MM.1S (cell line): ENCODE measurements at regions not wholly inside any gene's neighbourhood (a gene's known extent, or its start where the extent isn't known, plus 50 kb on each side); places are given as distances from the start of the nearest gene placed in this dataset.

Experiments
- DNase-seq: peaks from one replicate; pipeline ENCODE4 v3.0.0-alpha.2; 2015
- H2AFZ ChIP-seq: fragments of 300-600 bp; sonication (generic); 2 replicates; pipeline ENCODE4 v1.6.0; 2016; ENCODE audit warnings: antibody characterized with exemption, low read length
- H3F3A ChIP-seq: fragments of 300-600 bp; sonication (generic); 2 replicates; pipeline ENCODE4 v1.6.1; 2016; ENCODE audit warnings: mild to moderate bottlenecking, antibody characterized with exemption, low read length, moderate library complexity, mixed read lengths; ENCODE audit not compliant: insufficient read depth
- H3K27ac ChIP-seq: fragments of 300-600 bp; sonication (generic); 2 replicates; pipeline ENCODE4 v1.5.1; 2016; ENCODE audit warnings: mild to moderate bottlenecking, low read length
- H3K27me3 ChIP-seq: fragments of 300-600 bp; sonication (generic); replicated peaks from 2 replicates; pipeline ENCODE4 v1.6.0; 2016; ENCODE audit warnings: low read length; ENCODE audit not compliant: insufficient read depth
- H3K36me3 ChIP-seq: fragments of 300-600 bp; sonication (generic); replicated peaks from 2 replicates; pipeline ENCODE4 v1.6.1; 2016; ENCODE audit warnings: mild to moderate bottlenecking, low read length, mixed read lengths; ENCODE audit not compliant: insufficient read depth
- H3K4me1 ChIP-seq: fragments of 300-600 bp; sonication (generic); 2 replicates; pipeline ENCODE4 v1.6.1; 2016; ENCODE audit warnings: low read length, mixed read lengths
- H3K4me2 ChIP-seq: fragments of 300-600 bp; sonication (generic); 2 replicates; pipeline ENCODE4 v1.6.0; 2016; ENCODE audit warnings: low read depth, low read length
- H3K4me3 ChIP-seq: fragments of 300-600 bp; sonication (generic); 2 replicates; pipeline ENCODE4 v1.5.1; 2016; ENCODE audit warnings: low read length, mixed read lengths
- H3K79me2 ChIP-seq: fragments of 300-600 bp; sonication (generic); 2 replicates; pipeline ENCODE4 v1.6.1; 2016; ENCODE audit warnings: mixed run types, low read length, mixed read lengths
- H3K9ac ChIP-seq: fragments of 300-600 bp; sonication (generic); 2 replicates; pipeline ENCODE4 v1.6.1; 2016; ENCODE audit warnings: low read length, mixed read lengths
- H3K9me2 ChIP-seq: fragments of 300-600 bp; sonication (generic); replicated peaks from 2 replicates; pipeline ENCODE4 v1.6.1; 2016; ENCODE audit warnings: mild to moderate bottlenecking, low read length, mixed read lengths; ENCODE audit not compliant: insufficient read depth
- H3K9me3 ChIP-seq: fragments of 300-600 bp; sonication (generic); replicated peaks from 2 replicates; pipeline ENCODE4 v1.6.1; 2016; ENCODE audit warnings: mild to moderate bottlenecking, low read length, mixed read lengths; ENCODE audit not compliant: insufficient read depth
- H4K20me1 ChIP-seq: fragments of 300-600 bp; sonication (generic); 2 replicates; pipeline ENCODE4 v1.6.1; 2016; ENCODE audit warnings: mild to moderate bottlenecking, low read length, moderate library complexity, mixed read lengths; ENCODE audit not compliant: insufficient read depth
- EZH2 ChIP-seq: fragments of 300-600 bp; sonication (generic); optimal IDR thresholded peaks from 2 replicates; pipeline ENCODE3; 2017; ENCODE audit warnings: low read depth, mild to moderate bottlenecking, antibody characterized with exemption, low read length, mixed read lengths
- EZH2phosphoT487 ChIP-seq: fragments of 300-600 bp; sonication (generic); IDR thresholded peaks from 2 replicates; pipeline ENCODE4 v1.6.1; 2018; ENCODE audit warnings: antibody characterized with exemption, low read length
- TF ChIP-seq, protein P1 (sequence below): fragments of 300-600 bp; sonication (generic); IDR thresholded peaks from 2 replicates; pipeline ENCODE4 v1.5.1; 2016; ENCODE audit warnings: antibody characterized with exemption, low read length, mixed read lengths

DNA sequence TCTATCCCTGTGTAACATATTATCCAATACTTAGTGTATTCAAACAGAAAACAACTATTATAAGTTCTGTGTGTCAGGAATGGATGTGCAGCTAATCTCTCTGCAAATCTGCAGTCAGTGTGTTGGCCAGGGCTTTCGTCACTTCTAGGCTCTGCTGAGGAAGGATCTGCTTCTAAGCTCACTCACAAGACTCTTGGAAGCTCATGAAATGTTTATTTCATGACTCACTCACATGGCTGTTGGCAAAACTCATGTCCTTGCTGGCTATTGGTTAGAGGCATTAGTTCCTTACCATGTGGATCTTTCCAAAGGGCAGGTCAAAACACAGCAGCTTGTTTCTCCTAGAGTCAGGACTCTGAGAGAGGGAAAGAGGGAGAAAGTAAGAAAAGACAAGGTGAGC, 367.4 kb upstream of the SMARCA2 start:
- no peaks in the 10 kb centered on the region for H3K36me3 ChIP-seq
- no peak for DNase-seq
- H3K9me3 ChIP-seq: no peaks in the 10 kb centered on the region

DNA sequence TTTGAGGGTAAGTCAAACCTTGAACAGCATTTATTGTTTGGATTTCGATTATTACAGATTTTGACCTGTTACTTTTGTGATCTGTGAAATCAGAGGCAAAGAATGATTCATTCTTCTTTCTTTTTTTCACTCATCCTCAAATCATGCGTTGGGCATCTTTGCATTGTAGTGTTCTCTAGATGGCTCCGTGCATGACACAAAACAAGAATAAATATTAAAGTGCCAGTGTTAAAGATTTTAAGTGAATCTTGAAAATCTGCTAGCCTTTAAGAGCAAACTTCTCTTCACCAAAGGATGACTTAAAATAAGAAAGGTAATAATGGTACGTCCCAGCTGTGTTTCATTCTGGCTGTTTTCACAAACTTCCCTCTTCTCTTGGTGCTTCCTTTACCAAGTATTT, 361.9 kb upstream of the SMARCA2 start:
- no peaks in the 10 kb centered on the region for H3F3A ChIP-seq
- no peak overlapping the region for H3K4me3 ChIP-seq
- no peak overlapping the region for H3K27ac ChIP-seq
- no peak overlapping the region for H2AFZ ChIP-seq
- no peak overlapping the region for H3K4me2 ChIP-seq
- H3K9me3 ChIP-seq: no peaks in the 10 kb centered on the region
- no peaks in the 10 kb centered on the region for H4K20me1 ChIP-seq
- no peaks in the 10 kb centered on the region for H3K4me1 ChIP-seq
- TF ChIP-seq, protein P1, sequence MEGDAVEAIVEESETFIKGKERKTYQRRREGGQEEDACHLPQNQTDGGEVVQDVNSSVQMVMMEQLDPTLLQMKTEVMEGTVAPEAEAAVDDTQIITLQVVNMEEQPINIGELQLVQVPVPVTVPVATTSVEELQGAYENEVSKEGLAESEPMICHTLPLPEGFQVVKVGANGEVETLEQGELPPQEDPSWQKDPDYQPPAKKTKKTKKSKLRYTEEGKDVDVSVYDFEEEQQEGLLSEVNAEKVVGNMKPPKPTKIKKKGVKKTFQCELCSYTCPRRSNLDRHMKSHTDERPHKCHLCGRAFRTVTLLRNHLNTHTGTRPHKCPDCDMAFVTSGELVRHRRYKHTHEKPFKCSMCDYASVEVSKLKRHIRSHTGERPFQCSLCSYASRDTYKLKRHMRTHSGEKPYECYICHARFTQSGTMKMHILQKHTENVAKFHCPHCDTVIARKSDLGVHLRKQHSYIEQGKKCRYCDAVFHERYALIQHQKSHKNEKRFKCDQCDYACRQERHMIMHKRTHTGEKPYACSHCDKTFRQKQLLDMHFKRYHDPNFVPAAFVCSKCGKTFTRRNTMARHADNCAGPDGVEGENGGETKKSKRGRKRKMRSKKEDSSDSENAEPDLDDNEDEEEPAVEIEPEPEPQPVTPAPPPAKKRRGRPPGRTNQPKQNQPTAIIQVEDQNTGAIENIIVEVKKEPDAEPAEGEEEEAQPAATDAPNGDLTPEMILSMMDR: no peak
- TF ChIP-seq EZH2 (no peak), EZH2phosphoT487 (no peak)
- no peaks in the 10 kb centered on the region for H3K27me3 ChIP-seq
- H3K36me3 ChIP-seq: no peaks in the 10 kb centered on the region
- H3K9ac ChIP-seq: no peak overlapping the region
- H3K79me2 ChIP-seq: no peaks in the 10 kb centered on the region
- H3K9me2 ChIP-seq: no peaks in the 10 kb centered on the region
- no peak for DNase-seq

More for the DNA sequence above, 367.4 kb upstream of the SMARCA2 start:
- H2AFZ ChIP-seq: no peak overlapping the region
- no peaks in the 10 kb centered on the region for H3K4me1 ChIP-seq
- H3K27me3 ChIP-seq: no peaks in the 10 kb centered on the region
- TF ChIP-seq, protein P1: no peak
- TF ChIP-seq EZH2phosphoT487 (no peak), EZH2 (no peak)
- no peaks in the 10 kb centered on the region for H4K20me1 ChIP-seq
- no peak overlapping the region for H3K9ac ChIP-seq
- no peak overlapping the region for H3K4me2 ChIP-seq
- H3K4me3 ChIP-seq: no peak overlapping the region
- H3K79me2 ChIP-seq: no peaks in the 10 kb centered on the region
- no peaks in the 10 kb centered on the region for H3K9me2 ChIP-seq
- no peak overlapping the region for H3K27ac ChIP-seq
- H3F3A ChIP-seq: no peaks in the 10 kb centered on the region

DNA sequence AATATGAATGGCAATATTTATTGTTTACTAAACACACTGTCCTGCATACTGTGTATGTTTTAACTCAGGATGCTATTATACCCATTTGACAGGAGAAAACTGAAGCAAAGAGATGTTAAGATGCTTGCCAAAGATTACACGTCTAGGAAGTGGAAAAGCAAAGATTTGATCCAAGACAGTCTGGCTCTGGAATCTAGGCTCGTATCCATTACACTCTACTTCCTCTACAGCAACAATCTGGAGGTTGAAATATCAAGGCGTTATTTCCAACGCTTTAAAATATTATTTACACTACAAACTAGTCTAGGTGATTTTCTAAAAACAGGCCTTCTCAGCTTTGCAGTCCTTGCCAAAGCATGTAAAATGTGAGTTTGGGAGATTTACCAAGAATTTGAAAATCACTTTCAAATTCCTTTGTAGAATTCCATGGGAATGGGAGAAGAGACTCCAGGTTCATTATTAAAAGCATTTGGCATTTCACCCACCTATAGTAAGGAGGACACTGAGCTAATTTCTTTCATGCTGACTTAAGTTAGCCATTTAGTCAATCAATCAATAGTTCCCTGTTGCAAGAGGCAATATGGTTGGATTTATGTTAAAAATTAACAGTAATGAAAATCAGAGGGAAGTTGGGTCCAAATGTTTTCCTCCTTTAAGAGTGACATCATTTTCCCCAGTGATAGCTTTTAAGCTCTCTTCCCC, 356.3 kb upstream of the SMARCA2 start:
- no peaks in the 10 kb centered on the region for H3K79me2 ChIP-seq
- H2AFZ ChIP-seq: no peak overlapping the region

More for the DNA sequence above, 356.3 kb upstream of the SMARCA2 start:
- no peak for DNase-seq
- no peaks in the 10 kb centered on the region for H4K20me1 ChIP-seq
- H3K4me1 ChIP-seq: no peaks in the 10 kb centered on the region
- H3K4me2 ChIP-seq: no peak overlapping the region
- no peaks in the 10 kb centered on the region for H3K36me3 ChIP-seq
- TF ChIP-seq, protein P1: no peak
- TF ChIP-seq EZH2phosphoT487: no peak
- TF ChIP-seq EZH2: no peak
- H3K9me2 ChIP-seq: no peaks in the 10 kb centered on the region
- H3K9ac ChIP-seq: no peak overlapping the region
- H3K9me3 ChIP-seq: no peaks in the 10 kb centered on the region
- no peaks in the 10 kb centered on the region for H3K27me3 ChIP-seq
- no peaks in the 10 kb centered on the region for H3F3A ChIP-seq
- H3K4me3 ChIP-seq: no peak overlapping the region
- no peak overlapping the region for H3K27ac ChIP-seq
